GM23338 (cell line): ENCODE measurements at regions not wholly inside any gene's neighbourhood (a gene's known extent, or its start where the extent isn't known, plus 50 kb on each side); places are given as distances from the start of the nearest gene placed in this dataset.

Experiments used
- CREB1 ChIP-seq: fragments of 250-450 bp; sonication (Bioruptor Pico); IDR thresholded peaks from 2 replicates; pipeline ENCODE4 v1.5.0; 2020; ENCODE audit warnings: low read depth, mild to moderate bottlenecking, moderate library complexity
- CTCF ChIP-seq, 2 experiments: fragments of 200-600 bp in 1 of 2; sonication (generic) in 1 of 2; conservative IDR thresholded peaks; 2 replicates each; pipeline versions ENCODE4 v1.5.1 to v1.6.1; 2016 to 2017; ENCODE audit warnings: antibody characterized with exemption in 2 of 2, low read depth in 2 of 2, mild to moderate bottlenecking in 2 of 2, moderate library complexity in 1 of 2
- ETS1 ChIP-seq: IDR thresholded peaks from 2 replicates; pipeline ENCODE4 v1.6.1; 2016; ENCODE audit warnings: antibody characterized with exemption
- EZH2 ChIP-seq: fragments of 200-600 bp; sonication (generic); IDR thresholded peaks from one replicate; pipeline ENCODE4 v1.8.0; 2017; ENCODE audit warnings: antibody characterized with exemption, mild to moderate bottlenecking, low read depth; ENCODE audit not compliant: unreplicated experiment
- EZH2phosphoT487 ChIP-seq: fragments of 200-600 bp; sonication (generic); IDR thresholded peaks from one replicate; pipeline ENCODE4 v1.8.1; 2018; ENCODE audit warnings: antibody characterized with exemption; ENCODE audit not compliant: unreplicated experiment
- JUNB ChIP-seq: IDR thresholded peaks from one replicate; pipeline ENCODE4 v1.6.1; 2016; ENCODE audit warnings: antibody characterized with exemption; ENCODE audit not compliant: unreplicated experiment
- NANOG ChIP-seq: IDR thresholded peaks from 2 replicates; pipeline ENCODE4 v1.6.1; 2016; ENCODE audit warnings: antibody characterized with exemption, borderline replicate concordance
- POLR2AphosphoS5 ChIP-seq: IDR thresholded peaks from 2 replicates; pipeline ENCODE4 v1.6.1; 2016; ENCODE audit warnings: antibody characterized with exemption, low read depth
- REST ChIP-seq: IDR thresholded peaks from one replicate; pipeline ENCODE4 v1.6.1; 2018; ENCODE audit warnings: antibody characterized with exemption; ENCODE audit not compliant: unreplicated experiment
- ZNF331 ChIP-seq: fragments of 250-450 bp; sonication (Bioruptor Pico); IDR thresholded peaks from 2 replicates; pipeline ENCODE4 v1.5.0; 2020; ENCODE audit warnings: low read depth, mild to moderate bottlenecking, moderate library complexity

GRCh38 chr3:116643001-116643400 lies 66.6 kb upstream of the TUSC7 start:
- no peak for TF ChIP-seq POLR2AphosphoS5
- TF ChIP-seq REST: no peak
- no peak for TF ChIP-seq JUNB
- TF ChIP-seq EZH2: no peak
- TF ChIP-seq NANOG: no peak
- no peak for TF ChIP-seq CTCF (conservative IDR thresholded peaks at IDR 0.05; ENCODE audit: low read depth in 2 of 2)
- TF ChIP-seq EZH2phosphoT487: no peak
- no peak for TF ChIP-seq CREB1 (CRISPR knock-in tag)
- no peak for TF ChIP-seq ZNF331 (CRISPR knock-in tag)
- no peak for TF ChIP-seq ETS1
